ENCODE measurements at regions not wholly inside any gene's neighbourhood (a gene's known extent, or its start where the extent isn't known, plus 50 kb on each side); places are given as distances from the start of the nearest gene placed in this dataset.

DNA sequence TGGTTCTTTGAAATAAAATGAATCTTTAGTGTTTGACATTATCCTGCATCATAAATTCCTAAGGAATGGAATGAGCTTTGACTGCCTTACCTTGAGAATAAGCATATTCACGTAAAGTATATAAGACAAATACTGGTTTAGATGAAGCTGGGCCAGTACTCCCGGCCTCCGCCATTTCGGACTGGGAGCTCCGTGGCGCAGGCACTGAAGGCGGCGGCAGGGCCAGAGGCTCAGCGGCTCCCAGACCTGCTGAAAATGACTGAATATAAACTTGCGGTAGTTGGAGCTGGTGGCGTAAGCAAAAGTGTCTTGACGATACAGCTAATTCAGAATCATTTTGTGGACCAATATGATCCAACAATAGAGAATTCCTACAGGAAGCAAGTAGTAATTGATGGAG, 76.2 kb upstream of the FAM83B start:
- intact Hi-C loops (cut with DNase I): no loop called here
- Histone ChIP-seq H3K9me3 (no peaks in the 10 kb centered on the region), H3K4me3 (no peak overlapping the region), H3K27ac (no peak overlapping the region), H3K36me3 (no peaks in the 10 kb centered on the region), H3K27me3 (no peaks in the 10 kb centered on the region), H3K4me1 (no peaks in the 10 kb centered on the region)
- no peak for DNase-seq
- no peak for TF ChIP-seq EP300 (IDR thresholded peaks at IDR 0.05)
- TF ChIP-seq POLR2A (IDR thresholded peaks at IDR 0.05): no peak
- no peak for TF ChIP-seq POLR2AphosphoS5 (IDR thresholded peaks at IDR 0.05)
- TF ChIP-seq CTCF (IDR thresholded peaks at IDR 0.05): no peak
- 97 to 98% methylated on average over 12 of the region's 12 CpGs for WGBS, 2 donors

- no peak overlapping the region for H3K27ac ChIP-seq
- H3K4me3 ChIP-seq: no peak overlapping the region
- no peaks in the 10 kb centered on the region for H3K9me3 ChIP-seq
- intact Hi-C loops (cut with DNase I): no loop called here
- WGBS, 2 donors: 92 to 94% methylated on average over 3 of the region's 3 CpGs
- no peak for TF ChIP-seq EP300 (IDR thresholded peaks at IDR 0.05)
- TF ChIP-seq POLR2A (IDR thresholded peaks at IDR 0.05): no peak
- TF ChIP-seq CTCF (IDR thresholded peaks at IDR 0.05): no peak
- TF ChIP-seq POLR2AphosphoS5 (IDR thresholded peaks at IDR 0.05): no peak
- DNase-seq: no peak
- no peaks in the 10 kb centered on the region for H3K36me3 ChIP-seq
- H3K4me1 ChIP-seq: no peaks in the 10 kb centered on the region
- no peaks in the 10 kb centered on the region for H3K27me3 ChIP-seq
These were observed 74.6 kb upstream of the FAM83B start for GRCh38 chr6:54771968-54772367.

GRCh38 chr6:54772610-54773009, 74.0 kb upstream of the FAM83B start:
- no peak for DNase-seq
- TF ChIP-seq CTCF (IDR thresholded peaks at IDR 0.05) (no peak), POLR2AphosphoS5 (IDR thresholded peaks at IDR 0.05) (no peak), POLR2A (IDR thresholded peaks at IDR 0.05) (no peak), EP300 (IDR thresholded peaks at IDR 0.05) (no peak)
- WGBS, 2 donors: 66 to 76% methylated on average over 2 of the region's 2 CpGs

DNA sequence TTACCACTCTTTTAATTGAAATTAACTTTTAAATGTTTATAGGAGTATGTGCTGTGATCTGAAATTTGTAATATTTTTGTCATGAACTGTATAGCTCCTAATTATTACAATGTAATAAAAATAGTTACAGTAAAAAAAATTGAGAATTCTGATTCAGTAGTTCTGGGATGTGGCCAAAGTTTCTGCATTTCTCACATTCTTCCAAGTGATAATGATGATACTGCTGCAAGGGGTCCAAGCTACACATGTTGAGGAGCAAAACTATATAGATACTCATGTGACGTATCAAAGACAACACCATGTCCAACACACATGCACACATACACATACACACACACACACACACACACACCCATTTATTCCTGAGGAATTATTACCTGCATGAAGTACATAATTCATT, 71.0 kb upstream of the FAM83B start:
- Histone ChIP-seq H3K27ac (no peak overlapping the region), H3K36me3 (no peaks in the 10 kb centered on the region), H3K4me3 (no peak overlapping the region), H3K4me1 (no peaks in the 10 kb centered on the region), H3K9me3 (no peaks in the 10 kb centered on the region), H3K27me3 (no peaks in the 10 kb centered on the region)
- DNase-seq: no peak
- intact Hi-C loops (cut with DNase I): no loop called here
- WGBS, 2 donors: 90 to 98% methylated on average over 1 of the region's 1 CpG
- TF ChIP-seq POLR2A (IDR thresholded peaks at IDR 0.05) (no peak), EP300 (IDR thresholded peaks at IDR 0.05) (no peak), POLR2AphosphoS5 (IDR thresholded peaks at IDR 0.05) (no peak), CTCF (IDR thresholded peaks at IDR 0.05) (no peak)

More at GRCh38 chr6:54772610-54773009, 74.0 kb upstream of the FAM83B start:
- Histone ChIP-seq H3K4me1 (no peaks in the 10 kb centered on the region), H3K27ac (no peak overlapping the region), H3K36me3 (no peaks in the 10 kb centered on the region), H3K27me3 (no peaks in the 10 kb centered on the region), H3K9me3 (no peaks in the 10 kb centered on the region), H3K4me3 (no peak overlapping the region)
- intact Hi-C loops (cut with DNase I): no loop called here

DNA sequence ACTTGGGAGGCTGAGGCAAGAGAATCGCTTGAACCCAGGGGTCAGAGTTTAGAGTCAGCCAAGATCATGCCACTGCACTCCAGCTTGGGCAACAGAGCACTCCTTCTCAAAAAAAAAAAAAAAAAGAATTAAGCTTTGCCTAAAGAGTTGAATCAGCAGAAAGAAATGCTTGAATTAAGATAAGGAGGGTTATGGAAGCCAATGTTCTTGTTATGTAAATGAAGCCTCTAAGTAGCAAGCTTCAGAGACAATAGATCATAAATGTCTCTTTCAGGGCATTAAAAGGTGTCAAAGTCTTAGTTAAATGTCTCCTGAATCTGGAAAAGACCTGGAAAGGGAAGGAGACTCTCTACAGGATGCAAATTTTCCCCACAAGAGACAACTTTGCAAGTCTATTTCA, 69.7 kb upstream of the FAM83B start:
- no peak overlapping the region for H3K4me3 ChIP-seq
- H3K27ac ChIP-seq: no peak overlapping the region
- no peaks in the 10 kb centered on the region for H3K36me3 ChIP-seq
- no peak for TF ChIP-seq EP300 (IDR thresholded peaks at IDR 0.05)
- TF ChIP-seq POLR2A (IDR thresholded peaks at IDR 0.05): no peak
- TF ChIP-seq POLR2AphosphoS5 (IDR thresholded peaks at IDR 0.05): no peak
- no peak for TF ChIP-seq CTCF (IDR thresholded peaks at IDR 0.05)
- intact Hi-C loops (cut with DNase I): no loop called here
- H3K9me3 ChIP-seq: no peaks in the 10 kb centered on the region
- WGBS, 2 donors: 90 to 98% methylated on average over 1 of the region's 1 CpG
- no peaks in the 10 kb centered on the region for H3K4me1 ChIP-seq
- no peaks in the 10 kb centered on the region for H3K27me3 ChIP-seq
- DNase-seq: no peak
